Activated CD4-positive, alpha-beta T cell treated with anti-CD3 and anti-CD28 coated beads, Interleukin-2, amount 10 ng/mL, durations not matched to agents 7 days and 5 days (primary cell): ENCODE measurements at regions not wholly inside any gene's neighbourhood (a gene's known extent, or its start where the extent isn't known, plus 50 kb on each side); places are given as distances from the start of the nearest gene placed in this dataset.
"Not testable (repeated sequence)": the region's sequence is repeated elsewhere in the genome, so short reads cannot be mapped to it uniquely, and the experiment has no call there.

Experiments
- CTCF ChIA-PET: fragments of 350-600 bp; sonication (Branson Sonifier 250); formaldehyde crosslinking; loops from one replicate; lab custom pipeline; 2021; ENCODE audit warnings: antibody characterized with exemption; lab: Charles Lee
- POLR2A ChIA-PET: fragments of 350-600 bp; sonication (Branson Sonifier 250); formaldehyde crosslinking; loops from one replicate; lab custom pipeline; 2021; ENCODE audit warnings: antibody characterized with exemption; lab: Charles Lee
- DNase-seq: peaks from one replicate; pipeline ENCODE4 v3.0.0-alpha.2; 2020
- H3K27ac Mint-ChIP-seq: one replicate; pipeline ENCODE4 v1.8.0; 2021; ENCODE audit warnings: mild to moderate bottlenecking, moderate library complexity, mixed read lengths
- H3K27me3 Mint-ChIP-seq: one replicate; pipeline ENCODE4 v1.8.0; 2021; ENCODE audit warnings: mixed read lengths
- H3K36me3 Mint-ChIP-seq: one replicate; pipeline ENCODE4 v1.8.0; 2021; ENCODE audit warnings: low read depth, mixed read lengths
- H3K4me1 Mint-ChIP-seq: one replicate; pipeline ENCODE4 v1.8.0; 2021; ENCODE audit warnings: mixed read lengths
- H3K4me3 Mint-ChIP-seq: one replicate; pipeline ENCODE4 v1.8.0; 2021; ENCODE audit warnings: mild to moderate bottlenecking, moderate library complexity, mixed read lengths
- H3K9me3 Mint-ChIP-seq: one replicate; pipeline ENCODE4 v1.8.0; 2021; ENCODE audit warnings: mixed read lengths

- H3K27me3 Mint-ChIP-seq, result no peaks in the 10 kb centered on the region
- H3K27ac Mint-ChIP-seq, result no peak overlapping the region
- no peak for DNase-seq
- H3K4me3 Mint-ChIP-seq, result no peak overlapping the region
- H3K36me3 Mint-ChIP-seq, result peaks cover 4% of the 10 kb centered on the region
- POLR2A ChIA-PET, result no interaction called here
- CTCF ChIA-PET, result no interaction called here
- peaks cover 15% of the 10 kb centered on the region for H3K9me3 Mint-ChIP-seq
- no peaks in the 10 kb centered on the region for H3K4me1 Mint-ChIP-seq
These were observed 129.7 kb downstream of the EPC1 start for GRCh38 chr10:32217216-32217615.

GRCh38 chr10:32213838-32214237, 133.1 kb downstream of the EPC1 start:
- DNase-seq, H3K36me3 Mint-ChIP-seq, H3K27me3 Mint-ChIP-seq, H3K9me3 Mint-ChIP-seq, H3K27ac Mint-ChIP-seq, H3K4me1 Mint-ChIP-seq, POLR2A ChIA-PET, H3K4me3 Mint-ChIP-seq: not testable (repeated sequence)
- CTCF ChIA-PET, result interaction anchor here (0.6 kb wide), 1 partner anchor 32 kb away, joined by 3 read pairs; no protein-coding TSS in a partner anchor

GRCh38 chr10:32211046-32211363, 136.0 kb downstream of the EPC1 start:
- H3K9me3 Mint-ChIP-seq, result no peaks in the 10 kb centered on the region
- H3K27ac Mint-ChIP-seq, result no peak overlapping the region
- no peaks in the 10 kb centered on the region for H3K36me3 Mint-ChIP-seq
- H3K4me3 Mint-ChIP-seq, result no peak overlapping the region
- no peaks in the 10 kb centered on the region for H3K27me3 Mint-ChIP-seq
- DNase-seq, result no peak
- ChIA-PET CTCF (interaction anchor here (0.7 to 1.7 kb wide), 7 partner anchors 10 to 148 kb away, joined by 3 to 4 read pairs (median 3); no protein-coding TSS in a partner anchor), POLR2A (no interaction called here)
- H3K4me1 Mint-ChIP-seq, result peaks cover 3% of the 10 kb centered on the region

- ChIA-PET POLR2A (interaction anchor here (0.6 kb wide), 1 partner anchor 296 kb away, joined by 3 read pairs; no protein-coding TSS in a partner anchor), CTCF (interaction anchor here (0.7 to 1.7 kb wide), 7 partner anchors 10 to 149 kb away, joined by 3 to 4 read pairs (median 3); no protein-coding TSS in a partner anchor)
- Mint-ChIP-seq H3K9me3 (no peaks in the 10 kb centered on the region), H3K36me3 (no peaks in the 10 kb centered on the region), H3K27ac (no peak overlapping the region), H3K27me3 (no peaks in the 10 kb centered on the region), H3K4me1 (peaks cover 5% of the 10 kb centered on the region), H3K4me3 (no peak overlapping the region)
- peak; percentile 10 for DNase-seq
These were observed 136.5 kb downstream of the EPC1 start for GRCh38 chr10:32210306-32211045.

- H3K4me1 Mint-ChIP-seq, H3K36me3 Mint-ChIP-seq, H3K27me3 Mint-ChIP-seq, H3K27ac Mint-ChIP-seq, POLR2A ChIA-PET, DNase-seq, H3K4me3 Mint-ChIP-seq, CTCF ChIA-PET, H3K9me3 Mint-ChIP-seq: not testable (repeated sequence)
These were observed 139.0 kb downstream of the EPC1 start for GRCh38 chr10:32208005-32208404.

- Mint-ChIP-seq H3K27ac (no peak overlapping the region), H3K4me3 (no peak overlapping the region), H3K27me3 (no peaks in the 10 kb centered on the region), H3K36me3 (no peaks in the 10 kb centered on the region), H3K4me1 (peaks cover 5% of the 10 kb centered on the region), H3K9me3 (peaks cover 2% of the 10 kb centered on the region)
- ChIA-PET CTCF (no interaction called here), POLR2A (no interaction called here)
- peak; percentile 69 for DNase-seq
These were observed 139.4 kb downstream of the EPC1 start for GRCh38 chr10:32207544-32207943.

GRCh38 chr10:32205670-32206069, 141.3 kb downstream of the EPC1 start:
- CTCF ChIA-PET, result no interaction called here
- Mint-ChIP-seq H3K4me3 (no peak overlapping the region), H3K27me3 (no peaks in the 10 kb centered on the region), H3K9me3 (peaks cover 2% of the 10 kb centered on the region), H3K36me3 (no peaks in the 10 kb centered on the region), H3K4me1 (peaks cover 5% of the 10 kb centered on the region), H3K27ac (no peak overlapping the region)
- DNase-seq, result no peak
- POLR2A ChIA-PET, result no interaction called here

- Mint-ChIP-seq H3K27ac (no peak overlapping the region), H3K9me3 (peaks cover 2% of the 10 kb centered on the region), H3K27me3 (no peaks in the 10 kb centered on the region), H3K4me1 (peaks cover 2% of the 10 kb centered on the region), H3K36me3 (no peaks in the 10 kb centered on the region), H3K4me3 (no peak overlapping the region)
- CTCF ChIA-PET, result interaction anchor here (0.6 kb wide), 1 partner anchor 46 kb away, joined by 3 read pairs; no protein-coding TSS in a partner anchor
- POLR2A ChIA-PET, result no interaction called here
- no peak for DNase-seq
These were observed 142.4 kb downstream of the EPC1 start for GRCh38 chr10:32204606-32205005.

- no peak overlapping the region for H3K27ac Mint-ChIP-seq
- ChIA-PET CTCF (interaction anchor here (0.8 to 0.9 kb wide), 3 partner anchors 9 to 30 kb away, joined by 3 to 6 read pairs (median 4); no protein-coding TSS in a partner anchor), POLR2A (no interaction called here)
- peaks cover 2% of the 10 kb centered on the region for H3K9me3 Mint-ChIP-seq
- no peaks in the 10 kb centered on the region for H3K36me3 Mint-ChIP-seq
- no peak overlapping the region for H3K4me3 Mint-ChIP-seq
- DNase-seq, result no peak
- H3K4me1 Mint-ChIP-seq, result no peaks in the 10 kb centered on the region
- no peaks in the 10 kb centered on the region for H3K27me3 Mint-ChIP-seq
These were observed 143.6 kb upstream of the KIF5B start for GRCh38 chr10:32199714-32200394.

GRCh38 chr10:32197423-32197822, 141.2 kb upstream of the KIF5B start:
- no peak overlapping the region for H3K27ac Mint-ChIP-seq
- ChIA-PET POLR2A (no interaction called here), CTCF (no interaction called here)
- no peaks in the 10 kb centered on the region for H3K36me3 Mint-ChIP-seq
- no peaks in the 10 kb centered on the region for H3K9me3 Mint-ChIP-seq
- H3K4me3 Mint-ChIP-seq, result no peak overlapping the region
- no peak for DNase-seq
- H3K27me3 Mint-ChIP-seq, result no peaks in the 10 kb centered on the region
- no peaks in the 10 kb centered on the region for H3K4me1 Mint-ChIP-seq

GRCh38 chr10:32190890-32191491, 134.8 kb upstream of the KIF5B start:
- Mint-ChIP-seq H3K36me3 (no peaks in the 10 kb centered on the region), H3K27ac (no peak overlapping the region), H3K27me3 (no peaks in the 10 kb centered on the region), H3K4me3 (no peak overlapping the region), H3K4me1 (peaks cover 6% of the 10 kb centered on the region), H3K9me3 (no peaks in the 10 kb centered on the region)
- DNase-seq, result peak; percentile 26
- POLR2A ChIA-PET, result no interaction called here
- CTCF ChIA-PET, result interaction anchor here (1.1 to 1.6 kb wide), 2 partner anchors 9 to 155 kb away, joined by 3 to 6 read pairs; no protein-coding TSS in a partner anchor

GRCh38 chr10:32189400-32190084, 133.3 kb upstream of the KIF5B start:
- no peaks in the 10 kb centered on the region for H3K36me3 Mint-ChIP-seq
- no peak for DNase-seq
- no peak overlapping the region for H3K4me3 Mint-ChIP-seq
- no peaks in the 10 kb centered on the region for H3K27me3 Mint-ChIP-seq
- ChIA-PET CTCF (interaction anchor here (0.7 to 1.6 kb wide), 3 partner anchors 10 to 415 kb away, joined by 3 to 6 read pairs (median 3); no protein-coding TSS in a partner anchor), POLR2A (no interaction called here)
- no peaks in the 10 kb centered on the region for H3K9me3 Mint-ChIP-seq
- H3K27ac Mint-ChIP-seq, result no peak overlapping the region
- peaks cover 6% of the 10 kb centered on the region for H3K4me1 Mint-ChIP-seq
